GM23248 (cell line): ENCODE measurements at regions not wholly inside any gene's neighbourhood (a gene's known extent, or its start where the extent isn't known, plus 50 kb on each side); places are given as distances from the start of the nearest gene placed in this dataset.

Source experiments
- DNase-seq: peaks from one replicate; pipeline ENCODE4 v3.0.0-alpha.2; 2015
- H2AFZ ChIP-seq: fragments of 200-600 bp; sonication (generic); 2 replicates; pipeline ENCODE4 v1.6.1; 2016; ENCODE audit warnings: antibody characterized with exemption
- H3F3A ChIP-seq: fragments of 200-600 bp; sonication (generic); 2 replicates; pipeline ENCODE4 v1.6.1; 2016; ENCODE audit warnings: mild to moderate bottlenecking, antibody characterized with exemption, mixed run types; ENCODE audit not compliant: insufficient read depth
- H3K27ac ChIP-seq: fragments of 200-600 bp; sonication (generic); 2 replicates; pipeline ENCODE4 v1.5.1; 2016; ENCODE audit warnings: mild to moderate bottlenecking
- H3K27me3 ChIP-seq: fragments of 200-600 bp; sonication (generic); replicated peaks from 2 replicates; pipeline ENCODE4 v1.6.1; 2016; ENCODE audit warnings: mild to moderate bottlenecking; ENCODE audit not compliant: insufficient read depth
- H3K36me3 ChIP-seq: fragments of 200-600 bp; sonication (generic); 2 replicates; pipeline ENCODE4 v1.6.1; 2016; ENCODE audit warnings: low read depth, mild to moderate bottlenecking
- H3K4me1 ChIP-seq: fragments of 200-600 bp; sonication (generic); 2 replicates; pipeline ENCODE4 v1.6.1; 2016; ENCODE audit warnings: mild to moderate bottlenecking; ENCODE audit not compliant: insufficient read depth
- H3K4me2 ChIP-seq: fragments of 200-600 bp; sonication (generic); one replicate; pipeline ENCODE4 v1.6.1; 2016; ENCODE audit warnings: mild to moderate bottlenecking; ENCODE audit not compliant: unreplicated experiment
- H3K4me3 ChIP-seq: fragments of 200-600 bp; sonication (generic); 2 replicates; pipeline ENCODE4 v1.5.1; 2016; ENCODE audit warnings: mild to moderate bottlenecking
- H3K79me2 ChIP-seq: fragments of 200-600 bp; sonication (generic); 2 replicates; pipeline ENCODE4 v1.6.1; 2016; ENCODE audit warnings: mild to moderate bottlenecking; ENCODE audit not compliant: insufficient read depth
- H3K9ac ChIP-seq: fragments of 200-600 bp; sonication (generic); 2 replicates; pipeline ENCODE4 v1.6.1; 2016; ENCODE audit warnings: mild to moderate bottlenecking
- H3K9me2 ChIP-seq: fragments of 200-600 bp; sonication (generic); 2 replicates; pipeline ENCODE4 v1.6.1; 2016; ENCODE audit warnings: mixed run types, mild to moderate bottlenecking, moderate library complexity; ENCODE audit not compliant: insufficient read depth
- H3K9me3 ChIP-seq: fragments of 200-600 bp; sonication (generic); one replicate; pipeline ENCODE4 v1.6.1; 2017; ENCODE audit warnings: low read depth
- H4K20me1 ChIP-seq: fragments of 200-600 bp; sonication (generic); 2 replicates; pipeline ENCODE4 v1.6.0; 2016; ENCODE audit not compliant: insufficient read depth
- EZH2 ChIP-seq: fragments of 200-600 bp; sonication (generic); IDR thresholded peaks from 2 replicates; pipeline ENCODE4 v1.6.1; 2018; ENCODE audit warnings: antibody characterized with exemption, mild to moderate bottlenecking; ENCODE audit not compliant: insufficient read depth, poor library complexity, severe bottlenecking
- EZH2phosphoT487 ChIP-seq: fragments of 200-600 bp; sonication (generic); IDR thresholded peaks from 2 replicates; pipeline ENCODE4 v1.6.1; 2018; ENCODE audit warnings: antibody characterized with exemption, moderate library complexity, mild to moderate bottlenecking, low read depth; ENCODE audit not compliant: insufficient read depth
- WGBS, 2 experiments: methylation state at CpG; one replicate each; pipeline ENCODE4 v1.1.6; 2015 to 2017; ENCODE audit warnings: low lambda C conversion rate in 2 of 2, low coverage in 1 of 2; ENCODE audit errors: missing lambda C conversion rate in 2 of 2; 5-methylcytosine and 5-hydroxymethylcytosine counted together
- in situ Hi-C: fragments of 300-500 bp; cut with MboI; formaldehyde crosslinking; loops from 2 replicates; pipeline ENCODE4 v1.15.0; 2020

DNA sequence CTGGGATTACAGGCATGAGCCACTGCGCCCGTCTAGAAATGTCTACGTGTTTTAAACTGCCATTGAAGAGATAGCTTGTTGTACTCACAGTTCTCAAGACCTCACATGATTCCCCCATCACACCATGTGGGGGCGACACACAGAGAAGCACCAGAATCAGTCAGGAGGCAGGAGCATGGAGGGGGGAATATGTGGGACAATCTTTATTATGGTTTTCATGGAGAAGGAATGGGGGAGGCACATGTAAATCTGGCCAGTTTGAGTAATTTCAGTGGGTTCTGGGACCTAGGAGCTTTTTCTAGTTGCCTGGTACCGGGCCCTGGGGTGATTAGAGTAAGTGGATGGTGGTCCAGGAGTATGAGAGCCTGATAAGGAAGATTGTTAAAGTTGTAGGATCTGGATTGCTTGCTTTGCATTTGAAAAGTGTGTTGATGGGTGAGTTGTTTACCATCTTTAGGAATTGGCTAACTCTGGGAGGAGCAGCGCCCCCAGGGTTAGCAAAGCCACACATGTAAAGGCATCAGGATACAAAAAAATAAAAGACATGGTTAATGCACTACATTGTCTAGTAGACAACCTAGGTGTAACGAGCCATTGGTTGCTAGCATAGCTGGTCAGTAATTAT lies 85.4 kb upstream of the SLC13A1 start:
- no peak overlapping the region for H3K4me2 ChIP-seq
- H3K27ac ChIP-seq: no peak overlapping the region
- no peak for DNase-seq
- no peak overlapping the region for H2AFZ ChIP-seq
- no peaks in the 10 kb centered on the region for H3K27me3 ChIP-seq
- H3F3A ChIP-seq: no peaks in the 10 kb centered on the region
- H3K79me2 ChIP-seq: no peaks in the 10 kb centered on the region
- no peaks in the 10 kb centered on the region for H3K9me3 ChIP-seq
- H3K9me2 ChIP-seq: no peaks in the 10 kb centered on the region
- TF ChIP-seq EZH2: no peak
- TF ChIP-seq EZH2phosphoT487: no peak
- H3K4me3 ChIP-seq: no peak overlapping the region
- in situ Hi-C loops: no loop called here
- no peaks in the 10 kb centered on the region for H3K4me1 ChIP-seq
- WGBS, 2 experiments: 24 to 25% methylated on average over 7 of the region's 7 CpGs
- no peaks in the 10 kb centered on the region for H4K20me1 ChIP-seq
- no peak overlapping the region for H3K9ac ChIP-seq
- no peaks in the 10 kb centered on the region for H3K36me3 ChIP-seq

DNA sequence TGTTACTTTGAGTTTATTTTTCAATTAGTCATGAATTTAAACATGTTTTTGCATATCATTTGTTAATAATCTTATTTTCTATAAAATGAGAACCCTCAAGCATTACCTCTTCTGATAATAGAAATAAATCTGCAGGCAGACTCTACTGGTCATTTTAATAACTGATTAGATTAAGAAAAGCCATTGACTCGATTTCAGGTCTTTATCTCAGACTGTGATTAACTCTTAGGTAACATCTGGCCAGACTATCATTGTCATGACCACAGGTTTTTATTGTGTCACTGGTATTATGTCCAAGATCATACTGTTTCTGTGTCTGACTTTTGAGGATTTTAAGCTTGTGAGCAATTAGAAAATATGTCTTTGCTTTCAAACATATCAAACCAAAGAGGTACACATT lies 83.6 kb upstream of the SLC13A1 start:
- H3K9me2 ChIP-seq: no peaks in the 10 kb centered on the region
- no peaks in the 10 kb centered on the region for H3F3A ChIP-seq
- H3K9me3 ChIP-seq: no peaks in the 10 kb centered on the region
- H2AFZ ChIP-seq: no peak overlapping the region
- no peak overlapping the region for H3K9ac ChIP-seq
- H3K36me3 ChIP-seq: no peaks in the 10 kb centered on the region
- DNase-seq: no peak
- no peaks in the 10 kb centered on the region for H3K79me2 ChIP-seq
- H3K4me1 ChIP-seq: no peaks in the 10 kb centered on the region
- WGBS, 2 experiments: 0% methylated on average over 1 of the region's 1 CpG
- TF ChIP-seq EZH2 (no peak), EZH2phosphoT487 (no peak)
- no peaks in the 10 kb centered on the region for H4K20me1 ChIP-seq
- H3K27ac ChIP-seq: no peak overlapping the region
- H3K27me3 ChIP-seq: no peaks in the 10 kb centered on the region
- in situ Hi-C loops: no loop called here
- H3K4me2 ChIP-seq: no peak overlapping the region
- no peak overlapping the region for H3K4me3 ChIP-seq

DNA sequence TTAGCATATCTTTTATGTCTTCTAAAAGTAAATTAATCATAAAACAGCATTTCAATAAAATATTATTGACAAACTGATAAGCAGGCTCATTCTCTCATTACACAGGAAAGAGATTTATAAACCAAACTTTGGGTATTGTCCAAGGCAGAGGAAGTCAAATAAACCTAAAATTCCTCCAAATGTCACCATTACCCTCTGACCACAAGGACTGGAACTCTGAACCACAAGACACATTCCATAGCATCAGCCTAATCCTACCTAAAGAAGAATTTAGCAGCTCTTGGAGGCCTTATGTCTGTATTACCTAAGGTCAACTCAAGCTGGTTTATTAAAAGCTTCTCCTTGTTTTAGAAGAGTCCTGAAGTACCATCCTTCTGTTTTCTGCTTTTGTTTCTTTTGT lies 82.4 kb upstream of the SLC13A1 start:
- no peak overlapping the region for H3K9ac ChIP-seq
- H2AFZ ChIP-seq: no peak overlapping the region
- TF ChIP-seq EZH2: no peak
- TF ChIP-seq EZH2phosphoT487: no peak
- H3F3A ChIP-seq: no peaks in the 10 kb centered on the region
- no peaks in the 10 kb centered on the region for H3K27me3 ChIP-seq
- no peaks in the 10 kb centered on the region for H3K36me3 ChIP-seq
- DNase-seq: no peak
- no peak overlapping the region for H3K27ac ChIP-seq
- in situ Hi-C loops: no loop called here
- no peaks in the 10 kb centered on the region for H4K20me1 ChIP-seq
- H3K79me2 ChIP-seq: no peaks in the 10 kb centered on the region
- no peak overlapping the region for H3K4me3 ChIP-seq
- no peaks in the 10 kb centered on the region for H3K9me3 ChIP-seq
- no peaks in the 10 kb centered on the region for H3K4me1 ChIP-seq
- H3K9me2 ChIP-seq: no peaks in the 10 kb centered on the region
- H3K4me2 ChIP-seq: no peak overlapping the region

DNA sequence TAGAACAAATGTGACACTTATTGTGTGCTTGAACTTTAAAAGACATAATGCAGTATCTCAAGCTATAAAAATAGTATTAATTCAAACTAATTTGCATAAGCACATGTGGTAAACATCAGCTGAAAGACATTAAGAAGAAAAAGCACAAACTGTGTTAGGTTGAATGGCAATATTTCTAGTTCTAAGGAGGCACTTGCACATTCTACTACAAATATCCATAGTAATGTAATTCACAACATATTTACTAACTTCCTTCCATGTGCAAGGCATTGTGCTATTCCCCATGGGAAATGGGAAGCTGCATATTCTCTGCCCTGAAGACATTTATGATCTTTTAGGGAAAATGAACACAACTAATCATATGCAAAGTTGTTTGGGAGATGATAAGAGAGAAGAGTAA lies 80.2 kb upstream of the SLC13A1 start:
- Histone ChIP-seq H3K4me3 (no peak overlapping the region), H3K9me2 (no peaks in the 10 kb centered on the region), H2AFZ (no peak overlapping the region), H3K4me2 (no peak overlapping the region), H3F3A (no peaks in the 10 kb centered on the region), H3K79me2 (no peaks in the 10 kb centered on the region), H3K9ac (no peak overlapping the region), H3K9me3 (no peaks in the 10 kb centered on the region), H3K4me1 (no peaks in the 10 kb centered on the region), H4K20me1 (no peaks in the 10 kb centered on the region), H3K36me3 (no peaks in the 10 kb centered on the region), H3K27me3 (no peaks in the 10 kb centered on the region), H3K27ac (no peak overlapping the region)
- TF ChIP-seq EZH2: no peak
- TF ChIP-seq EZH2phosphoT487: no peak
- in situ Hi-C loops: no loop called here
- DNase-seq: no peak
